ENCODE measurements at regions not wholly inside any gene's neighbourhood (a gene's known extent, or its start where the extent isn't known, plus 50 kb on each side); places are given as distances from the start of the nearest gene placed in this dataset.

GRCh38 chr2:116490511-116491145 is 1323.9 kb upstream of the DDX18 start:
- no peak for TF ChIP-seq CTCF (IDR thresholded peaks at IDR 0.05; ENCODE audit: low read depth, low read length)
- H3K36me3 ChIP-seq = no peaks in the 10 kb centered on the region
- no peak for DNase-seq
- no peak overlapping the region for H3K4me3 ChIP-seq (ENCODE audit: low read depth, low read length)
- H3K4me1 ChIP-seq = no peaks in the 10 kb centered on the region
- H3K9me3 ChIP-seq = no peaks in the 10 kb centered on the region
- no peaks in the 10 kb centered on the region for H3K27me3 ChIP-seq

GRCh38 chr2:116491292-116491691 is 1323.2 kb upstream of the DDX18 start:
- TF ChIP-seq CTCF (IDR thresholded peaks at IDR 0.05; ENCODE audit: low read depth, low read length) = no peak
- Histone ChIP-seq H3K4me3 (ENCODE audit: low read depth, low read length) (no peak overlapping the region), H3K4me1 (no peaks in the 10 kb centered on the region), H3K36me3 (no peaks in the 10 kb centered on the region), H3K9me3 (no peaks in the 10 kb centered on the region), H3K27me3 (no peaks in the 10 kb centered on the region)
- no peak for DNase-seq

- Histone ChIP-seq H3K36me3 (no peaks in the 10 kb centered on the region), H3K27me3 (no peaks in the 10 kb centered on the region), H3K4me3 (ENCODE audit: low read depth, low read length) (no peak overlapping the region), H3K4me1 (no peaks in the 10 kb centered on the region), H3K9me3 (no peaks in the 10 kb centered on the region)
- TF ChIP-seq CTCF (IDR thresholded peaks at IDR 0.05; ENCODE audit: low read depth, low read length) = no peak
- no peak for DNase-seq
Measured at GRCh38 chr2:116499389-116499788, 1315.1 kb upstream of the DDX18 start.

GRCh38 chr2:116510117-116510671 is 1304.3 kb upstream of the DDX18 start:
- TF ChIP-seq CTCF (IDR thresholded peaks at IDR 0.05; ENCODE audit: low read depth, low read length) = peak; percentile 43
- Histone ChIP-seq H3K9me3 (no peaks in the 10 kb centered on the region), H3K27me3 (no peaks in the 10 kb centered on the region), H3K36me3 (no peaks in the 10 kb centered on the region), H3K4me1 (no peaks in the 10 kb centered on the region), H3K4me3 (ENCODE audit: low read depth, low read length) (no peak overlapping the region)
- no peak for DNase-seq

GRCh38 chr2:116511426-116511825 is 1303.1 kb upstream of the DDX18 start:
- no peak for DNase-seq
- Histone ChIP-seq H3K36me3 (no peaks in the 10 kb centered on the region), H3K4me3 (ENCODE audit: low read depth, low read length) (no peak overlapping the region), H3K9me3 (no peaks in the 10 kb centered on the region), H3K27me3 (no peaks in the 10 kb centered on the region), H3K4me1 (no peaks in the 10 kb centered on the region)
- no peak for TF ChIP-seq CTCF (IDR thresholded peaks at IDR 0.05; ENCODE audit: low read depth, low read length)

GRCh38 chr2:116513991-116514390 is 1300.5 kb upstream of the DDX18 start:
- Histone ChIP-seq H3K27me3 (no peaks in the 10 kb centered on the region), H3K4me1 (no peaks in the 10 kb centered on the region), H3K9me3 (no peaks in the 10 kb centered on the region), H3K4me3 (ENCODE audit: low read depth, low read length) (no peak overlapping the region), H3K36me3 (no peaks in the 10 kb centered on the region)
- TF ChIP-seq CTCF (IDR thresholded peaks at IDR 0.05; ENCODE audit: low read depth, low read length) = no peak
- DNase-seq = no peak
